Endothelial cell of umbilical vein (primary cell): ENCODE measurements at regions not wholly inside any gene's neighbourhood (a gene's known extent, or its start where the extent isn't known, plus 50 kb on each side); places are given as distances from the start of the nearest gene placed in this dataset.

Source experiments
- BruUV-seq: library from RNA; stranded (reverse); fragments of 400-500 nt; replicated peaks from 2 replicates; lab custom pipeline; 2021; lab: Mats Ljungman, UMichigan
- CTCF ChIA-PET: fragments of 300-600, 350-600 bp; sonication (Branson Sonifier 250); formaldehyde crosslinking; loops from one replicate; lab custom pipeline; 2021; ENCODE audit warnings: antibody characterized with exemption, inconsistent platforms; lab: Charles Lee
- POLR2A ChIA-PET: fragments of 300-600, 350-600 bp; sonication (Branson Sonifier 250); formaldehyde crosslinking; loops from one replicate; lab custom pipeline; 2021; ENCODE audit warnings: antibody characterized with exemption, inconsistent platforms; lab: Charles Lee
- DNase-seq: peaks from one replicate; pipeline ENCODE4 v3.0.0-alpha.2; 2011; ENCODE audit warnings: low read depth, low spot score
- FAIRE-seq: peaks from 2 replicates; lab custom pipeline; 2011; peaks lifted over from hg19 to GRCh38; lab: Jason Lieb, UNC
- H2AFZ ChIP-seq: 2 replicates; pipeline ENCODE4 v1.6.0; 2012; ENCODE audit warnings: low read depth, low read length, control low read depth, inconsistent platforms
- H3K27ac ChIP-seq: 2 replicates; pipeline ENCODE4 v1.5.1; 2011; ENCODE audit warnings: low read depth, mild to moderate bottlenecking, control low read depth, low read length, moderate library complexity; ENCODE audit not compliant: insufficient read depth
- H3K27me3 ChIP-seq, 2 experiments: 2 replicates each; pipeline versions ENCODE4 v1.6.0 to v1.6.1; 2011; ENCODE audit warnings: low read length in 2 of 2, mixed read lengths in 1 of 2; ENCODE audit not compliant: control insufficient read depth in 2 of 2, insufficient read depth in 2 of 2
- H3K36me3 ChIP-seq, 2 experiments: 2 replicates in 1 of 2; 3 replicates in 1 of 2; pipeline ENCODE4 v1.5.1; 2011; ENCODE audit warnings: low read length in 2 of 2, mild to moderate bottlenecking in 1 of 2, moderate library complexity in 1 of 2; ENCODE audit not compliant: control insufficient read depth in 2 of 2, insufficient read depth in 2 of 2; ENCODE audit errors: extremely low read depth in 1 of 2
- H3K4me1 ChIP-seq: 3 replicates; pipeline ENCODE4 v1.5.1; 2011; ENCODE audit warnings: mild to moderate bottlenecking, low read length; ENCODE audit not compliant: control insufficient read depth, insufficient read depth; ENCODE audit errors: extremely low read depth
- H3K4me2 ChIP-seq: 2 replicates; pipeline ENCODE4 v1.6.1; 2011; ENCODE audit warnings: low read length, control low read depth, mixed read lengths; ENCODE audit not compliant: insufficient read depth
- H3K4me3 ChIP-seq, 3 experiments: fragments of 200-600 bp in 1 of 3; sonication (generic), shearing (Covaris generic) in 1 of 3; replicated peaks in 1 of 3; 2 replicates each; pipeline ENCODE4 v1.5.1; 2011 to 2016; ENCODE audit warnings: control low read depth in 3 of 3, low read length in 3 of 3, mild to moderate bottlenecking in 2 of 3, inconsistent platforms in 1 of 3, low read depth in 1 of 3, moderate library complexity in 1 of 3; ENCODE audit not compliant: insufficient read depth in 1 of 3
- H3K79me2 ChIP-seq: 2 replicates; pipeline ENCODE4 v1.6.0; 2012; ENCODE audit warnings: low read length, inconsistent platforms; ENCODE audit not compliant: control insufficient read depth, insufficient read depth
- H3K9ac ChIP-seq: replicated peaks from 2 replicates; pipeline ENCODE3; 2011; ENCODE audit warnings: low read length, control low read depth; ENCODE audit not compliant: insufficient read depth; ENCODE audit errors: extremely low read depth
- H3K9me1 ChIP-seq: replicated peaks from 3 replicates; pipeline ENCODE4 v1.6.0; 2011; ENCODE audit warnings: mild to moderate bottlenecking, low read length; ENCODE audit not compliant: control insufficient read depth, insufficient read depth; ENCODE audit errors: extremely low read depth
- H3K9me3 ChIP-seq: replicated peaks from 2 replicates; pipeline ENCODE4 v1.5.1; 2012; ENCODE audit warnings: low read length, inconsistent platforms; ENCODE audit not compliant: control insufficient read depth, insufficient read depth
- H4K20me1 ChIP-seq: replicated peaks from 2 replicates; pipeline ENCODE3; 2011; ENCODE audit warnings: mild to moderate bottlenecking, low read length; ENCODE audit not compliant: control insufficient read depth, insufficient read depth; ENCODE audit errors: extremely low read depth
- FOS ChIP-seq: IDR thresholded peaks from 2 replicates; pipeline ENCODE4 v1.6.1; 2011; ENCODE audit warnings: mild to moderate bottlenecking, low read length, moderate library complexity, borderline replicate concordance; ENCODE audit not compliant: insufficient read depth
- JUN ChIP-seq: IDR thresholded peaks from 2 replicates; pipeline ENCODE4 v1.6.1; 2011; ENCODE audit warnings: borderline replicate concordance, low read depth; ENCODE audit not compliant: insufficient read length, insufficient read depth
- MYC ChIP-seq: IDR thresholded peaks from one replicate; pipeline ENCODE4 v1.6.1; 2011; ENCODE audit warnings: mild to moderate bottlenecking, low read depth, low read length
- POLR2A ChIP-seq: IDR thresholded peaks from 2 replicates; pipeline ENCODE4 v1.6.1; 2012; ENCODE audit warnings: low read depth, mild to moderate bottlenecking, control low read depth, low read length
- POLR2AphosphoS5 ChIP-seq: IDR thresholded peaks from 2 replicates; pipeline ENCODE4 v1.6.1; 2012; ENCODE audit warnings: low read depth, mild to moderate bottlenecking, control low read depth, low read length, moderate library complexity; ENCODE audit not compliant: insufficient read depth
- dilution Hi-C: fragments of 300-500 bp; cut with MboI; formaldehyde crosslinking; loops from one replicate; pipeline ENCODE4 v1.15.0; 2019; ENCODE audit warnings: low sequenced_read_pairs; ENCODE audit not compliant: extremely low pct_ligation_motif_present
- intact Hi-C: fragments of 100-400 bp; cut with micrococcal nuclease; formaldehyde crosslinking; loops from one replicate; pipeline ENCODE4 v1.10.0; 2022
- TF ChIP-seq, protein P1 (sequence below): IDR thresholded peaks from 2 replicates; pipeline ENCODE4 v1.6.1; 2011; ENCODE audit not compliant: insufficient read depth, insufficient read length
- TF ChIP-seq, protein P2 (sequence below), 2 donors: IDR thresholded peaks; 1 replicate in 1 of 2; 2 replicates in 1 of 2; pipeline ENCODE4 v1.5.1; 2011; ENCODE audit warnings: low read length in 2 of 2, mild to moderate bottlenecking in 2 of 2, moderate library complexity in 2 of 2, control low read depth in 1 of 2, inconsistent platforms in 1 of 2, low read depth in 1 of 2; ENCODE audit not compliant: insufficient read depth in 1 of 2; ENCODE audit errors: extremely low read depth in 1 of 2

DNA sequence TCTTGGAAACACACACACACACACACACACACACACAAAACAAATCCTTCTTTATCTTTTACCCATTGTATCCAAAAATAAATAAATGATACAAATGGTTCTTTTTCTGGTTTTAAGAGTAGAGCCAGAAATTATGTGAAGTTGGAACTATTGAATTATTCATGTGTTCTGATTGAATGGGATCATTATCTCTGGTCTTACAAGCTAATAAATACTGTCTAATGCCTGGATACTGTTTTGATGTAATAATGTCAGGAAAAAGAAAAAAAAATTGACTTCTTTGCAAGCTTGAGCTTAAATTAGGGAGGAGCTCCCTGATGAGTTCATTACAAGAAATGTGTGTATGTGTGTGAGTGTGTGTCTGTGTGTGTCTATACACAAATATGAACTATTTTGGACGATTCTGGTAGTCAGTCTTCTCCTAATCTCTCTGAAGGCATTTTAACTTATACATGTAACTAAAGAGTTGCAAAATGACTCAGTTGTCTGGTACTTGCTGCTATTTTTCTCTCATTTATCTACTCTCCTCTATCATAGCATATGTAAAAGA is 507.2 kb upstream of the AGTR1 start:
- Histone ChIP-seq H3K4me2 (no peak overlapping the region), H3K9me1 (no peaks in the 10 kb centered on the region), H2AFZ (no peak overlapping the region), H4K20me1 (no peaks in the 10 kb centered on the region), H3K9me3 (no peaks in the 10 kb centered on the region), H3K36me3 (no peaks in the 10 kb centered on the region), H3K9ac (no peak overlapping the region), H3K4me3 (no peak overlapping the region), H3K27me3 (no peaks in the 10 kb centered on the region), H3K79me2 (no peaks in the 10 kb centered on the region), H3K4me1 (no peaks in the 10 kb centered on the region), H3K27ac (no peak overlapping the region)
- BruUV-seq: no TSS peak
- FAIRE-seq (no peak), DNase-seq (no peak)
- TF ChIP-seq, protein P1, sequence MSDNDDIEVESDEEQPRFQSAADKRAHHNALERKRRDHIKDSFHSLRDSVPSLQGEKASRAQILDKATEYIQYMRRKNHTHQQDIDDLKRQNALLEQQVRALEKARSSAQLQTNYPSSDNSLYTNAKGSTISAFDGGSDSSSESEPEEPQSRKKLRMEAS: no peak
- TF ChIP-seq POLR2AphosphoS5: no peak
- TF ChIP-seq POLR2A: no peak
- TF ChIP-seq FOS: no peak
- TF ChIP-seq MYC: no peak
- dilution Hi-C loops: no loop called here
- POLR2A ChIA-PET: no interaction called here
- CTCF ChIA-PET: no interaction called here
- intact Hi-C loops: no loop called here

DNA sequence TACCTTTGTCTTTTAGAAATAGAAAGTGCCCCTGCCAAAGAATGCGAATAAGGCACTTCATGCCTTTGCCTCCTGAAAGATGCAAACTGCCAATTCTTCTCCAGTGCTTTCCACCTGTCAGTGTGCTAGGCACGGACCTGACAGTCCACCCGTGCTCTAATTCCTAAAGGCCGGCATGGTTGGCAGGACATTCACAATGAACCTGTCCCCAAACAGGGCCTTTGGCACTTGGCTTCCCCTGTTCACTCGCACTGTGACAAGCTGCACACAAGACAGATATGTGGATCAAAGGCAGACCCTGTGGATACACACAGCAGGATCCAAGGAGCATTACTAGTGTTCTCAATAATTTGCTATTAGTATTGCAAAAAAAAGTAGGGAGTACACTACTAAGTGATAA is 505.7 kb upstream of the AGTR1 start:
- no peak for DNase-seq
- dilution Hi-C loops: no loop called here

More for the DNA sequence above, 505.7 kb upstream of the AGTR1 start:
- H3K27me3 ChIP-seq: no peaks in the 10 kb centered on the region
- POLR2A ChIA-PET: no interaction called here
- no peaks in the 10 kb centered on the region for H3K4me1 ChIP-seq
- no peak overlapping the region for H3K4me2 ChIP-seq
- no peaks in the 10 kb centered on the region for H3K9me1 ChIP-seq
- no peak for FAIRE-seq
- no TSS peak for BruUV-seq
- intact Hi-C loops: no loop called here
- CTCF ChIA-PET: interaction anchor here (1.0 kb wide), 1 partner anchor 12 kb away, joined by 4 read pairs; no protein-coding TSS in a partner anchor
- H3K9ac ChIP-seq: no peak overlapping the region
- no peaks in the 10 kb centered on the region for H3K36me3 ChIP-seq
- H2AFZ ChIP-seq: no peak overlapping the region
- H3K9me3 ChIP-seq: no peaks in the 10 kb centered on the region
- H3K27ac ChIP-seq: no peak overlapping the region
- no peak for TF ChIP-seq POLR2AphosphoS5
- TF ChIP-seq JUN: no peak
- TF ChIP-seq MYC: no peak
- no peak for TF ChIP-seq POLR2A
- TF ChIP-seq, protein P2, sequence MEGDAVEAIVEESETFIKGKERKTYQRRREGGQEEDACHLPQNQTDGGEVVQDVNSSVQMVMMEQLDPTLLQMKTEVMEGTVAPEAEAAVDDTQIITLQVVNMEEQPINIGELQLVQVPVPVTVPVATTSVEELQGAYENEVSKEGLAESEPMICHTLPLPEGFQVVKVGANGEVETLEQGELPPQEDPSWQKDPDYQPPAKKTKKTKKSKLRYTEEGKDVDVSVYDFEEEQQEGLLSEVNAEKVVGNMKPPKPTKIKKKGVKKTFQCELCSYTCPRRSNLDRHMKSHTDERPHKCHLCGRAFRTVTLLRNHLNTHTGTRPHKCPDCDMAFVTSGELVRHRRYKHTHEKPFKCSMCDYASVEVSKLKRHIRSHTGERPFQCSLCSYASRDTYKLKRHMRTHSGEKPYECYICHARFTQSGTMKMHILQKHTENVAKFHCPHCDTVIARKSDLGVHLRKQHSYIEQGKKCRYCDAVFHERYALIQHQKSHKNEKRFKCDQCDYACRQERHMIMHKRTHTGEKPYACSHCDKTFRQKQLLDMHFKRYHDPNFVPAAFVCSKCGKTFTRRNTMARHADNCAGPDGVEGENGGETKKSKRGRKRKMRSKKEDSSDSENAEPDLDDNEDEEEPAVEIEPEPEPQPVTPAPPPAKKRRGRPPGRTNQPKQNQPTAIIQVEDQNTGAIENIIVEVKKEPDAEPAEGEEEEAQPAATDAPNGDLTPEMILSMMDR (IDR thresholded peaks at IDR 0.05; ENCODE audit: extremely low read depth in 1 of 2, insufficient read depth in 1 of 2, low read depth in 1 of 2, low read length in 2 of 2): no peak
- H4K20me1 ChIP-seq: no peaks in the 10 kb centered on the region
- H3K4me3 ChIP-seq: no peak overlapping the region
- H3K79me2 ChIP-seq: no peaks in the 10 kb centered on the region
